Osteocyte (in vitro differentiated cells): ENCODE measurements at regions not wholly inside any gene's neighbourhood (a gene's known extent, or its start where the extent isn't known, plus 50 kb on each side); places are given as distances from the start of the nearest gene placed in this dataset.

Experiments
- DNase-seq: peaks from one replicate; pipeline ENCODE4 v3.0.0; 2021; ENCODE audit warnings: mixed read lengths; ENCODE audit not compliant: unreplicated experiment; ENCODE audit errors: extremely low spot score
- H3K27ac Mint-ChIP-seq: one replicate; pipeline ENCODE4 v1.8.0; 2021; ENCODE audit warnings: mild to moderate bottlenecking, mixed read lengths; ENCODE audit not compliant: unreplicated experiment
- H3K27me3 Mint-ChIP-seq: one replicate; pipeline ENCODE4 v1.8.0; 2021; ENCODE audit warnings: mixed read lengths; ENCODE audit not compliant: unreplicated experiment
- H3K36me3 Mint-ChIP-seq: one replicate; pipeline ENCODE4 v1.8.0; 2021; ENCODE audit warnings: mixed read lengths; ENCODE audit not compliant: unreplicated experiment
- H3K4me1 Mint-ChIP-seq: one replicate; pipeline ENCODE4 v1.8.0; 2021; ENCODE audit warnings: mixed read lengths; ENCODE audit not compliant: unreplicated experiment
- H3K4me3 Mint-ChIP-seq: one replicate; pipeline ENCODE4 v1.8.0; 2021; ENCODE audit warnings: mild to moderate bottlenecking, moderate library complexity, mixed read lengths; ENCODE audit not compliant: unreplicated experiment
- H3K9me3 Mint-ChIP-seq: one replicate; pipeline ENCODE4 v1.8.0; 2021; ENCODE audit warnings: mixed read lengths; ENCODE audit not compliant: unreplicated experiment
- CTCF ChIP-seq: fragments of 200-600 bp; sonication (generic); IDR thresholded peaks from 2 replicates; pipeline ENCODE4 v1.5.0; 2021; ENCODE audit warnings: antibody characterized with exemption, mild to moderate bottlenecking, moderate library complexity

- Mint-ChIP-seq H3K27me3 (peaks cover 46% of the 10 kb centered on the region), H3K27ac (no peak overlapping the region), H3K36me3 (no peaks in the 10 kb centered on the region), H3K9me3 (no peaks in the 10 kb centered on the region), H3K4me1 (no peaks in the 10 kb centered on the region), H3K4me3 (no peak overlapping the region)
- DNase-seq = no peak
- no peak for TF ChIP-seq CTCF
Observed at GRCh38 chr15:58277333-58277732, 139.2 kb downstream of the AQP9 start.

GRCh38 chr15:58279106-58279505 is 140.9 kb downstream of the AQP9 start:
- TF ChIP-seq CTCF = no peak
- H3K36me3 Mint-ChIP-seq = no peaks in the 10 kb centered on the region
- DNase-seq = no peak
- peaks cover 46% of the 10 kb centered on the region for H3K27me3 Mint-ChIP-seq
- H3K9me3 Mint-ChIP-seq = no peaks in the 10 kb centered on the region
- H3K4me3 Mint-ChIP-seq = no peak overlapping the region
- no peaks in the 10 kb centered on the region for H3K4me1 Mint-ChIP-seq
- H3K27ac Mint-ChIP-seq = no peak overlapping the region

GRCh38 chr15:58279654-58280053 is 141.5 kb downstream of the AQP9 start:
- no peak overlapping the region for H3K4me3 Mint-ChIP-seq
- DNase-seq = no peak
- no peaks in the 10 kb centered on the region for H3K9me3 Mint-ChIP-seq
- no peak overlapping the region for H3K27ac Mint-ChIP-seq
- no peaks in the 10 kb centered on the region for H3K36me3 Mint-ChIP-seq
- H3K4me1 Mint-ChIP-seq = no peaks in the 10 kb centered on the region
- no peak for TF ChIP-seq CTCF
- H3K27me3 Mint-ChIP-seq = peaks cover 46% of the 10 kb centered on the region

- H3K4me1 Mint-ChIP-seq = no peaks in the 10 kb centered on the region
- peaks cover 41% of the 10 kb centered on the region for H3K27me3 Mint-ChIP-seq
- no peak for TF ChIP-seq CTCF
- no peak overlapping the region for H3K4me3 Mint-ChIP-seq
- H3K27ac Mint-ChIP-seq = no peak overlapping the region
- H3K36me3 Mint-ChIP-seq = no peaks in the 10 kb centered on the region
- no peak for DNase-seq
- H3K9me3 Mint-ChIP-seq = no peaks in the 10 kb centered on the region
Observed at GRCh38 chr15:58282060-58282708, 144.0 kb downstream of the AQP9 start.

- H3K27me3 Mint-ChIP-seq = peaks cover 33% of the 10 kb centered on the region
- TF ChIP-seq CTCF = no peak
- no peak for DNase-seq
- H3K27ac Mint-ChIP-seq = no peak overlapping the region
- no peaks in the 10 kb centered on the region for H3K4me1 Mint-ChIP-seq
- H3K4me3 Mint-ChIP-seq = no peak overlapping the region
- no peaks in the 10 kb centered on the region for H3K36me3 Mint-ChIP-seq
- H3K9me3 Mint-ChIP-seq = no peaks in the 10 kb centered on the region
Observed at GRCh38 chr15:58283302-58283701, 145.1 kb downstream of the AQP9 start.
